HEK293T (cell line): ENCODE measurements at regions not wholly inside any gene's neighbourhood (a gene's known extent, or its start where the extent isn't known, plus 50 kb on each side); places are given as distances from the start of the nearest gene placed in this dataset.

ENCODE experiments used
- CTCF ChIA-PET: fragments of 350-600 bp; formaldehyde crosslinking; extraction: SDS; loops from one replicate; lab custom pipeline; 2021; ENCODE audit warnings: antibody characterized with exemption, inconsistent platforms; lab: Yijun Ruan, JAX
- POLR2A ChIA-PET: fragments of 350-600 bp; formaldehyde crosslinking; extraction: SDS; loops from one replicate; lab custom pipeline; 2020; ENCODE audit warnings: antibody characterized with exemption, inconsistent platforms; lab: Yijun Ruan, JAX
- DNase-seq: peaks from one replicate; pipeline ENCODE4 v3.0.0; 2012; ENCODE audit warnings: mixed read lengths; ENCODE audit errors: extremely low spot score
- ARNT ChIP-seq: fragments of 450-650 bp; IDR thresholded peaks from 2 replicates; pipeline ENCODE4 v1.6.1; 2017; ENCODE audit warnings: mild to moderate bottlenecking
- BHLHE40 ChIP-seq: fragments of 450-650 bp; IDR thresholded peaks from 2 replicates; pipeline ENCODE4 v1.6.1; 2016; ENCODE audit warnings: mild to moderate bottlenecking, moderate library complexity, borderline replicate concordance
- CTBP1 ChIP-seq: fragments of 450-650 bp; IDR thresholded peaks from 2 replicates; pipeline ENCODE4 v1.6.1; 2016; ENCODE audit warnings: borderline replicate concordance
- ELF4 ChIP-seq: fragments of 450-650 bp; IDR thresholded peaks from 2 replicates; pipeline ENCODE4 v1.6.1; 2017; ENCODE audit warnings: antibody characterized with exemption
- FOXA1 ChIP-seq: fragments of 450-650 bp; IDR thresholded peaks from 2 replicates; pipeline ENCODE4 v1.6.1; 2016; ENCODE audit warnings: mild to moderate bottlenecking
- FOXK2 ChIP-seq: fragments of 450-650 bp; IDR thresholded peaks from 2 replicates; pipeline ENCODE4 v1.6.1; 2016; ENCODE audit warnings: mild to moderate bottlenecking
- FOXM1 ChIP-seq: fragments of 450-650 bp; IDR thresholded peaks from 2 replicates; pipeline ENCODE4 v1.6.1; 2017; ENCODE audit warnings: mild to moderate bottlenecking, borderline replicate concordance
- HDGF ChIP-seq: fragments of 450-650 bp; IDR thresholded peaks from 2 replicates; pipeline ENCODE4 v1.6.1; 2017; ENCODE audit warnings: antibody characterized with exemption, borderline replicate concordance
- L3MBTL2 ChIP-seq: fragments of 450-650 bp; conservative IDR thresholded peaks from 2 replicates; pipeline ENCODE4 v1.6.1; 2016; ENCODE audit warnings: mild to moderate bottlenecking
- LEF1 ChIP-seq: fragments of 450-650 bp; IDR thresholded peaks from 2 replicates; pipeline ENCODE4 v1.6.1; 2017; ENCODE audit warnings: mild to moderate bottlenecking, borderline replicate concordance
- NFRKB ChIP-seq: fragments of 450-650 bp; IDR thresholded peaks from 2 replicates; pipeline ENCODE4 v1.6.1; 2016; ENCODE audit warnings: mild to moderate bottlenecking, moderate library complexity
- SP1 ChIP-seq: fragments of 450-650 bp; IDR thresholded peaks from 2 replicates; pipeline ENCODE4 v1.6.1; 2017
- SUZ12 ChIP-seq: fragments of 450-650 bp; IDR thresholded peaks from 2 replicates; pipeline ENCODE4 v1.6.1; 2016; ENCODE audit warnings: mild to moderate bottlenecking
- TARDBP ChIP-seq: fragments of 450-650 bp; IDR thresholded peaks from 2 replicates; pipeline ENCODE4 v1.6.1; 2016
- ZNF384 ChIP-seq: fragments of 450-650 bp; IDR thresholded peaks from 2 replicates; pipeline ENCODE4 v1.6.1; 2016
- TF ChIP-seq, protein P1 (sequence below): fragments of 450-650 bp; IDR thresholded peaks from 2 replicates; pipeline ENCODE4 v1.6.1; 2016

DNA sequence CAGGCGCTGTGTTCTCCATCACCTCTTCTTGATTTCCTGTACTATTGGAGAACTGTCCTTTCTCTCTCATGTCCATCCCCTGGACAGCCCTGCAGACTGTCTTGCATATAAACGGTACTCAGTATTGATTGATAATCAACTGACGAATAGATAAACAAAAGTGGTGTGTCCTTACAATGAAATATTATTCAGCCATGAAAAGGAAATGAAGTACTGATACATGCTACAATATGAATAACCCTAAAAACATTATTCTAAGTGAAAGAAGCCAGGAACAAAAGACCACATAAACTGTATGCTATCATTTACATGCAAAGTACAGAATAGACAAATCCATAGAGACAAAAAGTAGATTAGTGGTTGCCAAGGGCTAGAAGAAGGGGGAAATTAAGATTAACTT lies 77.6 kb downstream of the SDC1 start:
- CTCF ChIA-PET, result interaction anchor here (1.3 kb wide), 1 partner anchor 143 kb away, joined by 4 read pairs; no protein-coding TSS in a partner anchor
- POLR2A ChIA-PET, result no interaction called here
- no peak for DNase-seq
- TF ChIP-seq FOXK2 (no peak), NFRKB (no peak), BHLHE40 (no peak), TARDBP (no peak), ELF4 (no peak), ZNF384 (no peak), FOXA1 (no peak), SP1 (no peak), CTBP1 (no peak), HDGF (no peak), SUZ12 (no peak), ARNT (no peak), FOXM1 (no peak), L3MBTL2 (no peak), LEF1 (no peak)
- TF ChIP-seq, protein P1, sequence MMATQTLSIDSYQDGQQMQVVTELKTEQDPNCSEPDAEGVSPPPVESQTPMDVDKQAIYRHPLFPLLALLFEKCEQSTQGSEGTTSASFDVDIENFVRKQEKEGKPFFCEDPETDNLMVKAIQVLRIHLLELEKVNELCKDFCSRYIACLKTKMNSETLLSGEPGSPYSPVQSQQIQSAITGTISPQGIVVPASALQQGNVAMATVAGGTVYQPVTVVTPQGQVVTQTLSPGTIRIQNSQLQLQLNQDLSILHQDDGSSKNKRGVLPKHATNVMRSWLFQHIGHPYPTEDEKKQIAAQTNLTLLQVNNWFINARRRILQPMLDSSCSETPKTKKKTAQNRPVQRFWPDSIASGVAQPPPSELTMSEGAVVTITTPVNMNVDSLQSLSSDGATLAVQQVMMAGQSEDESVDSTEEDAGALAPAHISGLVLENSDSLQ, result no peak

DNA sequence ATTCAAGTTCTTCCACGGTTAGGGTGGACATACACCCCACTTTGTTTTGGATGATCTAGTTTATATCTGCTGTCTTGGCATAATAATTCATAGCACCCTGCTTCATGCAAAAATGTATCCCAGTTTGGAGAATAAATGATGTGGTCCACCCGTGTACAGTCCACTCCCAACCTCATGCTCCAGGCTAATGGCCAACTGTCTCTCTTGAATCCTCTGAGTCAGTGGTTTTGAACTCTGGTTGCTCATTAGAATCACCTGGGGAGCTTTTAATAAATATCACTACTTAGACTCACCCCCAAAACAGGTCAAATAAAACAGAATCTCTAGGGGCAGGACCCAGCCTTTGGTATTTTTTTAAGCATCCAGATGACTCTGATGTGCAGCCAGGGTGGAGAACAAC lies 78.5 kb downstream of the SDC1 start:
- POLR2A ChIA-PET, result no interaction called here

DNA sequence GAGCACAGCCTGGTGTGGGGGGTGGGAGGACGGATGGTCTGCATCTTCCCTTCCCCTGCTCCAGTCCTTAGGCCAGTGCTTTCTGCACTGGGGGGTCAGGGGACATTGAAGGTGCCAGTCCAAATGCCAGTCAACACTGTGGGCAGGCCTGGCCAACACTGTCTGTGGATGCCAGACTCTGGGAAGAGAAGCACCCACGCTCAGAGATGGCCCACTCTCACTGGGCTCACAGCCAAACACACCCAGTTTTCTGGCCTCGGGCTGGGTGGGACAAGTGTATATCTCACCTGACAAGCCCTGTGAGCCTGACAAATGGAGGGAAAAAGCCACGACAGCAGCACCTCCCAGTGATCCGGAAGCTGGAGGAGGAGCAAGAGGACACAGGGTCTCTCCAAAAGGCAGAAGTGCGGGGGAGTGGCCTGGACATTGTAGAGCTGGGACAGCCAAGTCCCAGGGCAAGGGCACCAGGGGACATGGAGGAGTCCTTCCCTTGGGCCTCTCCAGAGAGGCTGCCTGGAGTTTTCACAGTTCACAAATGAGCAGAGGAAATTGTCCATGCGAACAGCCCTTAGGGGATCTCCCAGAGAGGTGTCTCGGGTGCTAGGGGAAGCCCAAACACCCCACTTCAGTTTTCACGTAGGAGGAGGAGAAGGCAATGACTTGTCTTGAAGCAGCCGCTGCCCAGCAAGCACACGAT lies 79.3 kb downstream of the SDC1 start:
- no peak for DNase-seq
- CTCF ChIA-PET, result no interaction called here
- POLR2A ChIA-PET, result no interaction called here
- no peak for TF ChIP-seq FOXK2
- TF ChIP-seq LEF1, result no peak
- TF ChIP-seq BHLHE40, result no peak
- TF ChIP-seq ELF4, result no peak
- TF ChIP-seq SUZ12, result no peak
- TF ChIP-seq CTBP1, result no peak
- TF ChIP-seq FOXA1, result no peak
- TF ChIP-seq HDGF, result no peak
- no peak for TF ChIP-seq FOXM1
- TF ChIP-seq, protein P1, result no peak

More for the DNA sequence above, 78.5 kb downstream of the SDC1 start:
- TF ChIP-seq HDGF, result no peak
- TF ChIP-seq, protein P1, result no peak
- TF ChIP-seq FOXK2, result no peak
- TF ChIP-seq NFRKB, result no peak
- no peak for TF ChIP-seq ELF4
- TF ChIP-seq SUZ12, result no peak
- TF ChIP-seq LEF1, result no peak
- TF ChIP-seq TARDBP, result no peak
- TF ChIP-seq CTBP1, result no peak
- TF ChIP-seq FOXM1, result no peak
- TF ChIP-seq FOXA1, result no peak
- DNase-seq, result no peak
- CTCF ChIA-PET, result no interaction called here

DNA sequence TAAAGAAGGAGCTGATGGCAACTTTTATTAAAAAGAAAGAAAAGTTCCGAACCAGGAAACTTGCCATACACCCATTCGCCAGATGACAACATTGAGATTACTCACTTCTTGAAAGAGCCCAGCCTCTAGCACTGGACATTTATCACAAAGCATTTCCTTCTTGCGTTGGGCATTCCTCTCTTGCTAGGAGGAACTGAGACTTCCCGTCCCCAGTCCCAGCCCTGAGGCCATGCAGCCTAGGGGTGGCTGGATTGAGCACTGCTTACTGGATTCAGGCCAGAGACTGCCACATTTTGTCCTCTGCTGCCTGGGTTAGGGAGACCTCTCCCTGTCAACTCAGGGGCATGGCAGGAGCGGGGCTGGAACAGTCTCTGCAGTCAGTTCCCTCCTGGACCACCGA lies 80.1 kb downstream of the SDC1 start:
- no peak for DNase-seq
- POLR2A ChIA-PET, result no interaction called here
- CTCF ChIA-PET, result interaction anchor here (0.6 kb wide), 1 partner anchor 183 kb away, joined by 3 read pairs; no protein-coding TSS in a partner anchor
- no peak for TF ChIP-seq BHLHE40
- no peak for TF ChIP-seq FOXK2
- no peak for TF ChIP-seq LEF1
- no peak for TF ChIP-seq HDGF
- TF ChIP-seq NFRKB, result no peak
- TF ChIP-seq TARDBP, result no peak
- TF ChIP-seq L3MBTL2, result no peak
- TF ChIP-seq SUZ12, result no peak
- TF ChIP-seq FOXA1, result no peak
- no peak for TF ChIP-seq ZNF384
- TF ChIP-seq, protein P1, result no peak
- no peak for TF ChIP-seq SP1
- no peak for TF ChIP-seq FOXM1

DNA sequence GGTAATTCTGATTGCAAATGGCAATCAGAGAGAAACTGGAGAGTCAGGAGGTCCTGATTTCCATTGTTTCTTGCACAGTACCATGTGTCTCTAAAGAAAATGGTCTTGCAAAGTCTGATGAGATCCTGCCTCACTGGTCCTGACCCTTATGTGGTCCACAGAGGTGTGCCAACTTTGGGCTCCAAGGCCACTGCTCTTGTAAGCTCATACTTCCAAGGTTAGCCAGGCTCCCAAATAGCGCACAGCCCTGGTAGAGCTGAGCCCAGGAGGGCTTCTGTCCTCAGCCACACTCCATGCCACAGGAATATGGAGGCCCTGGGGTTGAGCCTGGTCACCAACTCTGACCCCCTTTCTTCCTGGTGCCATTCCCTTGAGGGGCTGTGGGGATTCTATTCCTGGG lies 80.7 kb downstream of the SDC1 start:
- DNase-seq, result no peak
- TF ChIP-seq FOXM1 (no peak), FOXK2 (no peak)
- ChIA-PET POLR2A (no interaction called here), CTCF (interaction anchor here (0.7 kb wide), 1 partner anchor 100 kb away, joined by 3 read pairs; no protein-coding TSS in a partner anchor)

DNA sequence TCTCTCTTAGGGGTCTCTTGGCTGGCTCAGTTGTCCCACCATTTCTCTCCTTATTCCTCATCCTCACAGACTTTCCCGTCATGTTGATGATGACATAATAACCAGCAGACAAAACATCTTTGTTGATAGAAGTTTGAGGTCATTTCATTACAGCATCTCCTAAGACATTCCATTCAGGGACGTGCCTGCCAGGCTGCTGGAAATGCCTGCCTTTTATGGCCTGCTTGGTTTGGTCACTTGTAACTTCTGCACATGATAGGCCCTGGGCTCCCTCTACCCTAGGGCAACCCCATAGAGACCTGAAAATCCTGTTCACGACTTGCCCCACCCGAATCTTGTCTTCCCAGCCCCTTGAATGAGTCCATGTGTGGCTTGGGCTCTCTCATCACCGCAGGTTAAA lies 81.7 kb downstream of the SDC1 start:
- CTCF ChIA-PET, result interaction anchor here (0.7 kb wide), 1 partner anchor 99 kb away, joined by 3 read pairs; no protein-coding TSS in a partner anchor
- POLR2A ChIA-PET, result no interaction called here
- no peak for DNase-seq
- TF ChIP-seq NFRKB (no peak), HDGF (no peak), CTBP1 (no peak), ZNF384 (no peak), TARDBP (no peak)
- TF ChIP-seq, protein P1, result no peak
